ENCODE measurements at regions not wholly inside any gene's neighbourhood (a gene's known extent, or its start where the extent isn't known, plus 50 kb on each side); places are given as distances from the start of the nearest gene placed in this dataset.
"Not testable (repeated sequence)": the region's sequence is repeated elsewhere in the genome, so short reads cannot be mapped to it uniquely, and the experiment has no call there.

DNA sequence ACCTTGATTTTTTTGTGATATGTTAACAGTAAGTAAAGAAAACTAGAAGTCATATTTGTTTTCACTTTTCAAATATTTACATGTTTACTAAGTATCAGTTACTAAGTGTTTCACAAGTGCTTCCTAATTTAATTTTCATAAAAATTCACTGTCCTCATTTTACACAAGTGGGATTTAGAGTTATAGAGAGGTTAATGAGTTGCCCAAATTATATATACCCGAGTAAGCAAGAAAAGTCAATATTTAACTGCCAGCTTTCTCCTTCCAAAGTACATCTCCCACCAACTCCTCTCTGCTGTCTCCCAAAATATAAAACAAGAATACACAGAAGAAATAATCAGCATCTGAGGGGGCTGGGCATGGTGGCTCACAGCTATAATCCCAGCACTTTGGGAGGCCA is 896.7 kb upstream of the ANO3 start:
- ATAC-seq (ENCODE audit: low FRiP score) (no peak), DNase-seq (no peak)
- Histone ChIP-seq H3K27me3 (ENCODE audit: control insufficient read depth in 1 of 2, insufficient read depth in 2 of 2, low read length in 1 of 2) (no peaks in the 10 kb centered on the region), H3K36me3 (ENCODE audit: control insufficient read depth in 1 of 2, insufficient read depth in 2 of 2, low read length in 1 of 2) (no peaks in the 10 kb centered on the region), H3K27ac (ENCODE audit: low read depth in 1 of 2, low read length in 2 of 2) (no peak overlapping the region), H3K4me3 (ENCODE audit: low read length in 2 of 2) (no peak overlapping the region), H3K9me3 (ENCODE audit: control insufficient read depth, low read length) (no peaks in the 10 kb centered on the region), H3K4me1 (ENCODE audit: control insufficient read depth in 1 of 2, insufficient read depth in 2 of 2, low read length in 2 of 2) (no peaks in the 10 kb centered on the region)
- intact Hi-C loops (cut with DNase I) = no loop called here
- WGBS, 2 donors = 56 to 64% methylated on average over 1 of the region's 1 CpG

DNA sequence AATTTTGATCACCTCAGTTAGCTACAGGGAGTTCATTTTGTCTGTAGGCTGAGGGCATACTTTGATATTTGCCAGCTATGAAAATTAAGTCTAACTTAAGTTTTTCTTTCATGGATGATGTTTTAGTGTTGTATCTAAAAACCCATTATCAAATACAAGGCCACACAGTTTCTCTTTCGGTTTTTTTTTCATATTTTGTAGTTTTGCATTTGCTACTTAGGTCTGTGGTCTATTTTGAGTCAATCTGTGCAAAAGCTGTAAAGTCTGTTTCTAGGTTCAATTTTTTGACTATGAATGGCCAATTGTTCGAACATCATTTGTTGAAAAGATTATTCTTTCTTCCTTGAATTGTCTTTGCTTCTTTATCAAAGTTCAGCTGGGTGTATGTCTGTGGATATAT is 895.6 kb upstream of the ANO3 start:
- intact Hi-C loops (cut with DNase I) = no loop called here
- no peak for DNase-seq
- Histone ChIP-seq H3K27me3 (ENCODE audit: control insufficient read depth in 1 of 2, insufficient read depth in 2 of 2, low read length in 1 of 2) (no peaks in the 10 kb centered on the region), H3K4me1 (ENCODE audit: control insufficient read depth in 1 of 2, insufficient read depth in 2 of 2, low read length in 2 of 2) (no peaks in the 10 kb centered on the region), H3K27ac (ENCODE audit: low read depth in 1 of 2, low read length in 2 of 2) (no peak overlapping the region), H3K4me3 (ENCODE audit: low read length in 2 of 2) (no peak overlapping the region), H3K36me3 (ENCODE audit: control insufficient read depth in 1 of 2, insufficient read depth in 2 of 2, low read length in 1 of 2) (no peaks in the 10 kb centered on the region), H3K9me3 (ENCODE audit: control insufficient read depth, low read length) (no peaks in the 10 kb centered on the region)
- no peak for ATAC-seq (ENCODE audit: low FRiP score)
- 84 to 85% methylated on average over 2 of the region's 2 CpGs for WGBS, 2 donors

- Histone ChIP-seq H3K27me3 (ENCODE audit: control insufficient read depth in 1 of 2, insufficient read depth in 2 of 2, low read length in 1 of 2) (no peaks in the 10 kb centered on the region), H3K4me1 (ENCODE audit: control insufficient read depth in 1 of 2, insufficient read depth in 2 of 2, low read length in 2 of 2) (no peaks in the 10 kb centered on the region), H3K27ac (ENCODE audit: low read depth in 1 of 2, low read length in 2 of 2) (no peak overlapping the region), H3K9me3 (ENCODE audit: control insufficient read depth, low read length) (no peaks in the 10 kb centered on the region), H3K36me3 (ENCODE audit: control insufficient read depth in 1 of 2, insufficient read depth in 2 of 2, low read length in 1 of 2) (no peaks in the 10 kb centered on the region), H3K4me3 (ENCODE audit: low read length in 2 of 2) (no peak overlapping the region)
- WGBS, 2 donors = 0 to 11% methylated on average over 3 of the region's 3 CpGs
- no peak for DNase-seq
- intact Hi-C loops (cut with DNase I) = no loop called here
- no peak for ATAC-seq (ENCODE audit: low FRiP score)
These were observed 890.5 kb upstream of the ANO3 start for GRCh38 chr11:25441421-25441820.

DNA sequence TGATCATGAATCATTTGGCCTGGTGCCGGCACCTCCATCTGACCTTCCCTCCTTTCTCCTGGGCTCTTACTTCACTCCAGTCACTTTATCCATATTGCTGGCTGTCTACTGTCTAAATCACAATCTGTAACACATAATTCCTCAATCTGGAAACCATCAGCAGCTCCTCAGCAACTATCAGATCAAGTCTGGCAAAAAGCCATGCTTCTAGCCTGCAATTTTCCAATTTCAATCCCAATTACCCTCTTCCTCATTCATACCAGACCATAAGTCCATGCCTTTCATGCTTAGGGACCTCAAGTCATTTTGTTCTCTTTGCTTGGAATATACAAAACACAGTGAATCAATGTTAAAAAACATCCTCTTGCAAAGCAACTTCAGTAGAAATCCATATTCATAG is 882.8 kb upstream of the ANO3 start:
- WGBS, 2 donors = 72 to 78% methylated on average over 1 of the region's 1 CpG
- Histone ChIP-seq H3K27me3 (ENCODE audit: control insufficient read depth in 1 of 2, insufficient read depth in 2 of 2, low read length in 1 of 2) (no peaks in the 10 kb centered on the region), H3K4me3 (ENCODE audit: low read length in 2 of 2) (no peak overlapping the region), H3K27ac (ENCODE audit: low read depth in 1 of 2, low read length in 2 of 2) (no peak overlapping the region), H3K4me1 (ENCODE audit: control insufficient read depth in 1 of 2, insufficient read depth in 2 of 2, low read length in 2 of 2) (no peaks in the 10 kb centered on the region), H3K36me3 (ENCODE audit: control insufficient read depth in 1 of 2, insufficient read depth in 2 of 2, low read length in 1 of 2) (no peaks in the 10 kb centered on the region), H3K9me3 (ENCODE audit: control insufficient read depth, low read length) (no peaks in the 10 kb centered on the region)
- intact Hi-C loops (cut with DNase I) = no loop called here
- DNase-seq (no peak), ATAC-seq (ENCODE audit: low FRiP score) (no peak)

GRCh38 chr11:25453471-25453870 is 878.5 kb upstream of the ANO3 start:
- Histone ChIP-seq H3K27me3 (ENCODE audit: control insufficient read depth in 1 of 2, insufficient read depth in 2 of 2, low read length in 1 of 2) (no peaks in the 10 kb centered on the region), H3K4me1 (ENCODE audit: control insufficient read depth in 1 of 2, insufficient read depth in 2 of 2, low read length in 2 of 2) (no peaks in the 10 kb centered on the region), H3K36me3 (ENCODE audit: control insufficient read depth in 1 of 2, insufficient read depth in 2 of 2, low read length in 1 of 2) (no peaks in the 10 kb centered on the region), H3K9me3 (ENCODE audit: control insufficient read depth, low read length) (no peaks in the 10 kb centered on the region), H3K27ac (ENCODE audit: low read depth in 1 of 2, low read length in 2 of 2) (no peak overlapping the region), H3K4me3 (ENCODE audit: low read length in 2 of 2) (no peak overlapping the region)
- no peak for DNase-seq
- ATAC-seq (ENCODE audit: low FRiP score) = no peak
- intact Hi-C loops (cut with DNase I) = no loop called here
- 91% methylated on average over 8 of the region's 8 CpGs for WGBS, 2 donors

- no peak for ATAC-seq (ENCODE audit: low FRiP score)
- intact Hi-C loops (cut with DNase I) = no loop called here
- H3K27ac ChIP-seq (ENCODE audit: low read depth in 1 of 2, low read length in 2 of 2) = no peak overlapping the region
- WGBS, 2 donors = 71 to 80% methylated on average over 1 of the region's 1 CpG
- H3K4me3 ChIP-seq (ENCODE audit: low read length in 2 of 2) = no peak overlapping the region
- no peaks in the 10 kb centered on the region for H3K9me3 ChIP-seq (ENCODE audit: control insufficient read depth, low read length)
- no peaks in the 10 kb centered on the region for H3K27me3 ChIP-seq (ENCODE audit: control insufficient read depth in 1 of 2, insufficient read depth in 2 of 2, low read length in 1 of 2)
- no peak for DNase-seq
- no peaks in the 10 kb centered on the region for H3K4me1 ChIP-seq (ENCODE audit: control insufficient read depth in 1 of 2, insufficient read depth in 2 of 2, low read length in 2 of 2)
- H3K36me3 ChIP-seq (ENCODE audit: control insufficient read depth in 1 of 2, insufficient read depth in 2 of 2, low read length in 1 of 2) = no peaks in the 10 kb centered on the region
These were observed 875.7 kb upstream of the ANO3 start for GRCh38 chr11:25456211-25456610.

DNA sequence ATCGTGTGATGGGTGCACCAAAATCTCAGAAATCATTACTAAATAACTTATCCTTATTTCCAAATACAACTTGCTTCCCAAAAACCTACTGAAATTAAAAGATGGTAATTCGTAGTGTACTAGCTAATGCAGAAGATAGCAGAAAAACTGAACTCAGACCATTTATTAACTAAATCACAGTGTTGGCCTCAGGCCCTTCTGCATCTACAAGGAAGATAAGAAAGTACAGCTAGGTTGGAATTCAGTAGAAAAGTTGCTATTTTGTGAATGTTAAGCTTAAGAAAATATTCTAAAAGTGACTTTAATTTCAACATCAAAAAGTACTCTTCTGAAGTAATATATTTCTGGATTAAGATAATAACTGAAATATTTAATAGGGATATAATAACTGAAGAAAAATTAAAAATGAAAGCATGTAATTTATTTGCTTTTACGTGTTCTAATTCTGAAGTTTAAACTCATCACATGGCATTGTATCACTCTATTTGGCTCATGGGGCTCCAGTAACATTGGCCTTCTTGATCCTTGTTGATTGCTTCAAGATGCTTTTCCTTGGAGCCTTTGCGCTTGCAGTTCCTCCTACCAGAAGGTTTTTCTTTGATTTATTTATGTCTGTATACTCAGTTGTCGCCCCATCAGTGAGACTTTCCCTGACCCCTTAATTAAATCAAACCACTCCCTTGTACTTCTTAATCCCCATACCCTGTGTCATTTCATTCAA is 847.9 kb upstream of the ANO3 start:
- no peak for ATAC-seq (ENCODE audit: low FRiP score)
- Histone ChIP-seq H3K27me3 (ENCODE audit: control insufficient read depth in 1 of 2, insufficient read depth in 2 of 2, low read length in 1 of 2) (no peaks in the 10 kb centered on the region), H3K4me3 (ENCODE audit: low read length in 2 of 2) (no peak overlapping the region), H3K9me3 (ENCODE audit: control insufficient read depth, low read length) (no peaks in the 10 kb centered on the region), H3K4me1 (ENCODE audit: control insufficient read depth in 1 of 2, insufficient read depth in 2 of 2, low read length in 2 of 2) (no peaks in the 10 kb centered on the region), H3K27ac (ENCODE audit: low read depth in 1 of 2, low read length in 2 of 2) (no peak overlapping the region), H3K36me3 (ENCODE audit: control insufficient read depth in 1 of 2, insufficient read depth in 2 of 2, low read length in 1 of 2) (no peaks in the 10 kb centered on the region)
- 42 to 48% methylated on average over 5 of the region's 5 CpGs for WGBS, 2 donors
- intact Hi-C loops (cut with DNase I) = no loop called here
- DNase-seq = no peak

- Histone ChIP-seq H3K27me3 (ENCODE audit: control insufficient read depth in 1 of 2, insufficient read depth in 2 of 2, low read length in 1 of 2) (no peaks in the 10 kb centered on the region), H3K27ac (ENCODE audit: low read depth in 1 of 2, low read length in 2 of 2) (no peak overlapping the region), H3K36me3 (ENCODE audit: control insufficient read depth in 1 of 2, insufficient read depth in 2 of 2, low read length in 1 of 2) (no peaks in the 10 kb centered on the region), H3K9me3 (ENCODE audit: control insufficient read depth, low read length) (no peaks in the 10 kb centered on the region), H3K4me3 (ENCODE audit: low read length in 2 of 2) (no peak overlapping the region), H3K4me1 (ENCODE audit: control insufficient read depth in 1 of 2, insufficient read depth in 2 of 2, low read length in 2 of 2) (no peaks in the 10 kb centered on the region)
- WGBS, 2 donors = 37 to 40% methylated on average over 2 of the region's 2 CpGs
- DNase-seq (no peak), ATAC-seq (ENCODE audit: low FRiP score) (no peak)
- intact Hi-C loops (cut with DNase I) = no loop called here
These were observed 846.6 kb upstream of the ANO3 start for GRCh38 chr11:25485315-25485714.

DNA sequence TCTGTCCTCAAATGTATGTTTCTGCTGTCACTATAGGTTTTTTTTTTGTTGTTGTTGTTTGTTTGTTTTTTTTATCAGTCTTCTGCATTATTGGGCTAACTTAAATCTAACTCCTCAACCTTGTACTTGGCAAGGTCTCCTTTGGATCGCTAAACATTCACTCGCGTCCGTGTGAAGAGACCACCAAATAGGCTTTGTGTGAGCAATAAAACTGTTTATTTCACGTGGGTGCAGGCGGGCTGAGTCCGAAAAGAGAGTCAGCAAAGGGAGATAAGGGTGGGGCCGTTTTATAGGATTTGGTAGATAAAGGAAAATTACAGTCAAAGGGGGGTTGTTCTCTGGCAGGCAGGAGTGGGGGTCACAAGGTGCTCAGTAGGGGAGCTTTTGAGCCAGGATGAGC is 845.6 kb upstream of the ANO3 start:
- H3K27me3 ChIP-seq (ENCODE audit: control insufficient read depth in 1 of 2, insufficient read depth in 2 of 2, low read length in 1 of 2); DNase-seq; H3K36me3 ChIP-seq (ENCODE audit: control insufficient read depth in 1 of 2, insufficient read depth in 2 of 2, low read length in 1 of 2); H3K9me3 ChIP-seq (ENCODE audit: control insufficient read depth, low read length); H3K27ac ChIP-seq (ENCODE audit: low read depth in 1 of 2, low read length in 2 of 2); ATAC-seq (ENCODE audit: low FRiP score); H3K4me3 ChIP-seq (ENCODE audit: low read length in 2 of 2); H3K4me1 ChIP-seq (ENCODE audit: control insufficient read depth in 1 of 2, insufficient read depth in 2 of 2, low read length in 2 of 2); intact Hi-C loops (cut with DNase I): not testable (repeated sequence)
- 75% methylated on average over 8 of the region's 8 CpGs for WGBS, 2 donors
